GM23338 (cell line): ENCODE measurements at regions not wholly inside any gene's neighbourhood (a gene's known extent, or its start where the extent isn't known, plus 50 kb on each side); places are given as distances from the start of the nearest gene placed in this dataset.

Experiments used
- ATAC-seq: fragments of 200-7000 bp; cut with Tn5 transposase; 3 replicates; pipeline ENCODE4 v1.9.1; 2020
- DNase-seq: peaks from one replicate; pipeline ENCODE4 v3.0.0-alpha.2; 2015; ENCODE audit warnings: low spot score
- H2AFZ ChIP-seq: fragments of 200-600 bp; sonication (generic); 2 replicates; pipeline ENCODE4 v1.8.0; 2016; ENCODE audit warnings: antibody characterized with exemption, mild to moderate bottlenecking, moderate library complexity
- H3F3A ChIP-seq: fragments of 200-600 bp; sonication (generic); replicated peaks from 2 replicates; pipeline ENCODE4 v1.8.0; 2017; ENCODE audit warnings: antibody characterized with exemption, mixed run types, low read depth
- H3K27ac ChIP-seq: fragments of 200-600 bp; sonication (generic); 2 replicates; pipeline ENCODE4 v1.6.1; 2016; ENCODE audit warnings: low read depth
- H3K27me3 ChIP-seq: fragments of 200-600 bp; sonication (generic); 2 replicates; pipeline ENCODE4 v1.8.0; 2016; ENCODE audit warnings: mild to moderate bottlenecking, mixed run types, moderate library complexity; ENCODE audit not compliant: insufficient read depth
- H3K36me3 ChIP-seq: fragments of 200-600 bp; sonication (generic); 2 replicates; pipeline ENCODE4 v1.8.0; 2016; ENCODE audit warnings: mild to moderate bottlenecking; ENCODE audit not compliant: insufficient read depth
- H3K4me1 ChIP-seq: fragments of 200-600 bp; sonication (generic); 2 replicates; pipeline ENCODE4 v1.8.0; 2016; ENCODE audit warnings: mild to moderate bottlenecking, moderate library complexity; ENCODE audit not compliant: insufficient read depth
- H3K4me2 ChIP-seq: fragments of 200-600 bp; sonication (generic); 2 replicates; pipeline ENCODE4 v1.7.1; 2017; ENCODE audit warnings: mixed run types
- H3K4me3 ChIP-seq: fragments of 200-600 bp; sonication (generic); 2 replicates; pipeline ENCODE4 v1.6.1; 2016; ENCODE audit warnings: mixed run types
- H3K79me2 ChIP-seq: fragments of 200-600 bp; sonication (generic); replicated peaks from 2 replicates; pipeline ENCODE4 v1.8.0; 2017; ENCODE audit warnings: mild to moderate bottlenecking; ENCODE audit not compliant: insufficient read depth
- H3K9me2 ChIP-seq: fragments of 200-600 bp; sonication (generic); 2 replicates; pipeline ENCODE4 v1.8.0; 2017; ENCODE audit not compliant: insufficient read depth
- H4K20me1 ChIP-seq: fragments of 200-600 bp; sonication (generic); replicated peaks from 2 replicates; pipeline ENCODE4 v1.8.0; 2017; ENCODE audit warnings: mild to moderate bottlenecking; ENCODE audit not compliant: insufficient read depth
- H3K27ac Mint-ChIP-seq: 2 replicates; pipeline ENCODE4 v1.8.0; 2020; ENCODE audit warnings: inconsistent platforms, mild to moderate bottlenecking, moderate library complexity, mixed read lengths
- H3K27me3 Mint-ChIP-seq: 3 replicates; pipeline ENCODE4 v1.8.0; 2022; ENCODE audit warnings: low read depth, mild to moderate bottlenecking, moderate library complexity, mixed read lengths, inconsistent platforms; ENCODE audit not compliant: insufficient read depth, poor library complexity
- H3K36me3 Mint-ChIP-seq: 3 replicates; pipeline ENCODE4 v1.8.0; 2021; ENCODE audit warnings: low read depth, mild to moderate bottlenecking, inconsistent platforms, moderate library complexity, mixed read lengths
- H3K4me1 Mint-ChIP-seq: 3 replicates; pipeline ENCODE4 v1.8.0; 2020; ENCODE audit warnings: mild to moderate bottlenecking, inconsistent platforms, mixed read lengths
- H3K4me3 Mint-ChIP-seq: 3 replicates; pipeline ENCODE4 v1.8.0; 2021; ENCODE audit warnings: moderate library complexity, mild to moderate bottlenecking, inconsistent platforms, mixed read lengths
- H3K9me3 Mint-ChIP-seq: 3 replicates; pipeline ENCODE4 v1.8.0; 2020; ENCODE audit warnings: moderate library complexity, mild to moderate bottlenecking, inconsistent platforms, mixed read lengths
- CREB1 ChIP-seq: fragments of 250-450 bp; sonication (Bioruptor Pico); IDR thresholded peaks from 2 replicates; pipeline ENCODE4 v1.5.0; 2020; ENCODE audit warnings: low read depth, mild to moderate bottlenecking, moderate library complexity
- CTCF ChIP-seq, 2 experiments: fragments of 200-600 bp in 1 of 2; sonication (generic) in 1 of 2; conservative IDR thresholded peaks; 2 replicates each; pipeline versions ENCODE4 v1.5.1 to v1.6.1; 2016 to 2017; ENCODE audit warnings: antibody characterized with exemption in 2 of 2, low read depth in 2 of 2, mild to moderate bottlenecking in 2 of 2, moderate library complexity in 1 of 2
- ETS1 ChIP-seq: IDR thresholded peaks from 2 replicates; pipeline ENCODE4 v1.6.1; 2016; ENCODE audit warnings: antibody characterized with exemption
- EZH2 ChIP-seq: fragments of 200-600 bp; sonication (generic); IDR thresholded peaks from one replicate; pipeline ENCODE4 v1.8.0; 2017; ENCODE audit warnings: antibody characterized with exemption, mild to moderate bottlenecking, low read depth; ENCODE audit not compliant: unreplicated experiment
- EZH2phosphoT487 ChIP-seq: fragments of 200-600 bp; sonication (generic); IDR thresholded peaks from one replicate; pipeline ENCODE4 v1.8.1; 2018; ENCODE audit warnings: antibody characterized with exemption; ENCODE audit not compliant: unreplicated experiment
- JUNB ChIP-seq: IDR thresholded peaks from one replicate; pipeline ENCODE4 v1.6.1; 2016; ENCODE audit warnings: antibody characterized with exemption; ENCODE audit not compliant: unreplicated experiment
- NANOG ChIP-seq: IDR thresholded peaks from 2 replicates; pipeline ENCODE4 v1.6.1; 2016; ENCODE audit warnings: antibody characterized with exemption, borderline replicate concordance
- POLR2AphosphoS5 ChIP-seq: IDR thresholded peaks from 2 replicates; pipeline ENCODE4 v1.6.1; 2016; ENCODE audit warnings: antibody characterized with exemption, low read depth
- REST ChIP-seq: IDR thresholded peaks from one replicate; pipeline ENCODE4 v1.6.1; 2018; ENCODE audit warnings: antibody characterized with exemption; ENCODE audit not compliant: unreplicated experiment
- STAT1 ChIP-seq: IDR thresholded peaks from one replicate; pipeline ENCODE4 v1.6.1; 2016; ENCODE audit warnings: antibody characterized with exemption; ENCODE audit not compliant: unreplicated experiment
- ZNF114 ChIP-seq: fragments of 250-450 bp; sonication (Bioruptor Pico); IDR thresholded peaks from 2 replicates; pipeline ENCODE4 v1.5.0; 2020; ENCODE audit warnings: mild to moderate bottlenecking, moderate library complexity
- ZNF331 ChIP-seq: fragments of 250-450 bp; sonication (Bioruptor Pico); IDR thresholded peaks from 2 replicates; pipeline ENCODE4 v1.5.0; 2020; ENCODE audit warnings: low read depth, mild to moderate bottlenecking, moderate library complexity
- ZNF462 ChIP-seq: fragments of 250-450 bp; sonication (Bioruptor Pico); IDR thresholded peaks from 2 replicates; pipeline ENCODE4 v1.5.0; 2020; ENCODE audit warnings: mild to moderate bottlenecking, moderate library complexity

- TF ChIP-seq ETS1 (no peak), EZH2 (no peak), POLR2AphosphoS5 (no peak), REST (no peak), JUNB (no peak), CREB1 (CRISPR knock-in tag) (no peak), NANOG (no peak), ZNF114 (no peak), STAT1 (no peak), EZH2phosphoT487 (no peak), CTCF (conservative IDR thresholded peaks at IDR 0.05; ENCODE audit: low read depth in 2 of 2) (no peak), ZNF331 (CRISPR knock-in tag) (no peak), ZNF462 (CRISPR knock-in tag) (no peak)
- Mint-ChIP-seq H3K4me1 (no peaks in the 10 kb centered on the region), H3K9me3 (peaks cover 11% of the 10 kb centered on the region; the same call in 2 of the 3 replicates), H3K4me3 (no peak overlapping the region), H3K36me3 (no peaks in the 10 kb centered on the region; the same call in 2 of the 3 replicates), H3K27me3 (peaks cover 2% of the 10 kb centered on the region), H3K27ac (no peak overlapping the region)
- ATAC-seq (no peak), DNase-seq (no peak)
- Histone ChIP-seq H3K27me3 (no peaks in the 10 kb centered on the region), H3K79me2 (no peaks in the 10 kb centered on the region), H3K4me3 (no peak overlapping the region), H3K4me1 (no peaks in the 10 kb centered on the region), H3K9me2 (0 out of 2 replicates have a peak, but pooled peaks cover 3% of the 10 kb centered on the region), H3K27ac (no peak overlapping the region), H3F3A (no peaks in the 10 kb centered on the region), H4K20me1 (no peaks in the 10 kb centered on the region), H3K36me3 (no peaks in the 10 kb centered on the region), H2AFZ (no peak overlapping the region), H3K4me2 (no peak overlapping the region)
Measured at GRCh38 chr2:41750829-41751228, 297.0 kb upstream of the PKDCC start.
